Ectodermal cell (in vitro differentiated cells): ENCODE measurements at regions not wholly inside any gene's neighbourhood (a gene's known extent, or its start where the extent isn't known, plus 50 kb on each side); places are given as distances from the start of the nearest gene placed in this dataset.

Experiments
- H3K27ac ChIP-seq: 2 replicates; pipeline ENCODE4 v1.7.0; 2013; ENCODE audit warnings: mild to moderate bottlenecking, low read depth, low read length; ENCODE audit not compliant: insufficient read depth, poor library complexity, severe bottlenecking
- H3K27me3 ChIP-seq: 2 replicates; pipeline ENCODE4 v1.7.0; 2013; ENCODE audit warnings: mild to moderate bottlenecking, low read length; ENCODE audit not compliant: insufficient read depth, control insufficient read depth, poor library complexity, severe bottlenecking
- H3K36me3 ChIP-seq: one replicate; pipeline ENCODE4 v1.7.0; 2013; ENCODE audit warnings: low read length; ENCODE audit not compliant: control insufficient read depth, insufficient read depth
- H3K4me1 ChIP-seq: one replicate; pipeline ENCODE4 v1.7.0; 2013; ENCODE audit warnings: low read length; ENCODE audit not compliant: control insufficient read depth, insufficient read depth
- H3K4me3 ChIP-seq: 2 replicates; pipeline ENCODE4 v1.7.0; 2013; ENCODE audit warnings: low read depth, low read length, control low read depth; ENCODE audit not compliant: insufficient read depth
- H3K9me3 ChIP-seq: 2 replicates; pipeline ENCODE4 v1.7.0; 2013; ENCODE audit warnings: mild to moderate bottlenecking, low read length, moderate library complexity; ENCODE audit not compliant: control insufficient read depth
- WGBS, 2 experiments: methylation state at CpG; one replicate each; pipeline ENCODE4 v1.1.7; 2013; ENCODE audit warnings: missing lambda C conversion rate in 2 of 2; 5-methylcytosine and 5-hydroxymethylcytosine counted together

DNA sequence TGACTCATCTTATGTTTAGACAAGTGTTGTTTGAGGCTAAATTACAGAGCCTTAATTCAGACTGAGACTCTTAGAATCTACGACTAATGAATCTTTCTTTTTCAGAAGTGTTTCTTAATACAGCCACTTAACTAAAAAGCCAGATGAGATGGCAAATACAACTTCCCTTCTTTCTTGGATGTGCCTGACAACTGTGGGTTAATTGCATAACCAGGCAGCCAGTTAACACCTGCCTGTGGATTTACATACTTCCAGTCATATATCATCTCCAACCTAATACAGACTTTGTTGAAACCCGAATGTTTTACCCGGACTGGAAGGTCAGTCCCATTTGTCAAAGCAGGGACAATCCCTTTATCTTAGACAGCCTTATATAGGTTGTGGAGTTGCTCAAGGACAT, 297.6 kb downstream of the VPS13C start:
- Histone ChIP-seq H3K9me3 (no peaks in the 10 kb centered on the region), H3K27me3 (no peaks in the 10 kb centered on the region), H3K36me3 (no peaks in the 10 kb centered on the region), H3K27ac (no peak overlapping the region), H3K4me1 (no peaks in the 10 kb centered on the region), H3K4me3 (no peak overlapping the region)
- WGBS, 2 experiments, result 89 to 91% methylated on average over 3 of the region's 3 CpGs

GRCh38 chr15:61759639-61760038, 300.6 kb downstream of the VPS13C start:
- no peaks in the 10 kb centered on the region for H3K4me1 ChIP-seq
- H3K27me3 ChIP-seq, result no peaks in the 10 kb centered on the region
- WGBS, 2 experiments, result 88 to 90% methylated on average over 2 of the region's 2 CpGs
- no peaks in the 10 kb centered on the region for H3K9me3 ChIP-seq
- H3K36me3 ChIP-seq, result no peaks in the 10 kb centered on the region
- no peak overlapping the region for H3K4me3 ChIP-seq
- H3K27ac ChIP-seq, result no peak overlapping the region

DNA sequence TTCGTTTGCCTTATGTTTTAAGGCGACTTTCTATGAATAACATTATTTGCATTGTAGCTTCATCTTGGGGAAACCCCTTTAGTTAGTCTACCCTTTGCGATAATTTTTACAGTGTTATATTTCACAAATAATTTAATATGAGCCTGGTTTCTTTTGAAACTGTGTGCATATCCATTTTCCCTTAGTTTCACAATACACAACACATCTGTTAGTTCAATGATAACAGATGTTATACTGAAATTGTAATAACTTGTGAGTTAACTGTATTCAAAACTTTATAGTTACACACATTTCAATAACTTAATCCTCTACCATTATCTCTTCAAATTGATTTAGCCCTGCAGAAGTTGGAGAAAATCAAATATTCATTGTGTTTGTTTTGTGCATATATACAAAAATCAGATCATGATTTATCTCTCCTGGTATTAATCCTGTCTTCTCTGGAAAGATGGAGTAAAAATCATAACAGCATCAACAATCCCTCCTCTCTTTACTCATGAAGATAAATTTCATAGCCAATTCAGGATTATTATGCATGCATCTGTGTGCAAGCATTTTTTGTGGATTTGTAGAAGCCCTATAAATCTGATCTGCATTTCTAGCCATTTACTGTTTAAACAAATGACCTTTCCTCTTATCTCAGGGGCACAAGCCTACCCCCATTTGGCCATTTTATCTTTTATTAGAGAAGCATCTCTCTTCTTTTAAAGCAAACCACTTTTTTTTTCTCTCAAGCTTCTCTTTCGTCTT, 304.0 kb downstream of the VPS13C start:
- Histone ChIP-seq H3K36me3 (no peaks in the 10 kb centered on the region), H3K9me3 (no peaks in the 10 kb centered on the region), H3K4me1 (no peaks in the 10 kb centered on the region), H3K4me3 (no peak overlapping the region), H3K27ac (no peak overlapping the region), H3K27me3 (no peaks in the 10 kb centered on the region)
- 89 to 97% methylated on average over 3 to 4 of the region's 4 CpGs for WGBS, 2 experiments

GRCh38 chr15:61755467-61755866, 304.8 kb downstream of the VPS13C start:
- Histone ChIP-seq H3K4me3 (no peak overlapping the region), H3K36me3 (no peaks in the 10 kb centered on the region), H3K27me3 (no peaks in the 10 kb centered on the region), H3K4me1 (no peaks in the 10 kb centered on the region), H3K27ac (no peak overlapping the region), H3K9me3 (no peaks in the 10 kb centered on the region)
- WGBS, 2 experiments, result 90 to 92% methylated on average over 2 of the region's 2 CpGs

GRCh38 chr15:61753018-61753710, 307.1 kb downstream of the VPS13C start:
- Histone ChIP-seq H3K4me1 (no peaks in the 10 kb centered on the region), H3K4me3 (no peak overlapping the region), H3K9me3 (no peaks in the 10 kb centered on the region), H3K27me3 (no peaks in the 10 kb centered on the region), H3K36me3 (no peaks in the 10 kb centered on the region), H3K27ac (no peak overlapping the region)
- 92 to 94% methylated on average over 6 of the region's 6 CpGs for WGBS, 2 experiments

- 86 to 87% methylated on average over 5 of the region's 5 CpGs for WGBS, 2 experiments
- Histone ChIP-seq H3K36me3 (no peaks in the 10 kb centered on the region), H3K4me3 (no peak overlapping the region), H3K27me3 (no peaks in the 10 kb centered on the region), H3K9me3 (no peaks in the 10 kb centered on the region), H3K27ac (no peak overlapping the region), H3K4me1 (no peaks in the 10 kb centered on the region)
Observed at GRCh38 chr15:61752001-61752400, 308.2 kb downstream of the VPS13C start.

- H3K27ac ChIP-seq, result no peak overlapping the region
- WGBS, 2 experiments, result 94 to 95% methylated on average over 15 of the region's 15 CpGs
- no peaks in the 10 kb centered on the region for H3K27me3 ChIP-seq
- no peaks in the 10 kb centered on the region for H3K4me1 ChIP-seq
- no peaks in the 10 kb centered on the region for H3K36me3 ChIP-seq
- no peaks in the 10 kb centered on the region for H3K9me3 ChIP-seq
- H3K4me3 ChIP-seq, result no peak overlapping the region
Observed at GRCh38 chr15:61750271-61751084, 309.8 kb downstream of the VPS13C start.

GRCh38 chr15:61749169-61749568, 311.1 kb downstream of the VPS13C start:
- 97% methylated on average over 6 of the region's 7 CpGs for whole genome bisulfite sequencing, 2 experiments
- H3K27me3 ChIP-seq, result no peaks in the 10 kb centered on the region
- no peaks in the 10 kb centered on the region for H3K9me3 ChIP-seq
- no peak overlapping the region for H3K27ac ChIP-seq
- no peak overlapping the region for H3K4me3 ChIP-seq
- no peaks in the 10 kb centered on the region for H3K36me3 ChIP-seq
- no peaks in the 10 kb centered on the region for H3K4me1 ChIP-seq

DNA sequence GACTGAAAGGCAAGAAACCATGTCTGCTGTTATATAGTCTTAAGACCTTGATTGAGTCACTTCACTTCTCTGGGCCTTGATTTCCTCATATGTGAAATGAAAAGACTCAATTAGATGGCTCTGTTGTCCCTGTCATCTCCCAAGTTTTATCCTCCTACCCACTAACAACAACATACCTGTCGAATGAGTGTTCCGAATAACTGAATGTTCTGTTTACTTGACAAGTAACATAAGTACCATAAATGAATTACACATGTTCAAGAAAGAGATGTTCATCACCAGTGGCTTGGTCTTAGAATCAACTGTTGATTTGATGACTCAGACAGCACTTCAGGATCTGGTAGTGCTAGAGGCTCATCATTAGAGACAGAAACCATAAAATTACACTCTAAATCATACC, 311.7 kb downstream of the VPS13C start:
- H3K36me3 ChIP-seq, result no peaks in the 10 kb centered on the region
- no peaks in the 10 kb centered on the region for H3K27me3 ChIP-seq
- no peaks in the 10 kb centered on the region for H3K9me3 ChIP-seq
- WGBS, 2 experiments, result 100% methylated on average over 2 of the region's 2 CpGs
- H3K27ac ChIP-seq, result no peak overlapping the region
- no peaks in the 10 kb centered on the region for H3K4me1 ChIP-seq
- H3K4me3 ChIP-seq, result no peak overlapping the region

DNA sequence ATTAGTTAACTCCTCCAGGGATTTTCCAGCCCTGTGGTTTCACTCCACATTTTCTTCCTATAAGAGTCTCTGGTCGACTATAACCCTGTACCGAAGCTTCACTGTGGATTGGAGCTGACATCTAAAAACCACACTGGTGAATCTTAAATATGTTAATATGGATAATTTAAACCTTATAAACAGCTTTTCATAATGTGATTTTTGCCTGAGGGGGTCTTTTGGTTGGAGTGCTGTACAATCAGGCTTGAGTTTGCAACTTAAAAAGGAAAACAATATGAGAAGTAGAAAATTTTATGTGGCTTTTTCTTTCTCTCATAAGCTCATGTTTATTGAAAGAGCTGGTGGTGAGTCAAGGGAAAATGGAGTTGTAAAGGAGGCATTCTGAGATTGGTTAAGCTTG, 313.7 kb downstream of the VPS13C start:
- H3K27ac ChIP-seq, result no peak overlapping the region
- no peaks in the 10 kb centered on the region for H3K36me3 ChIP-seq
- H3K4me1 ChIP-seq, result no peaks in the 10 kb centered on the region
- 100% methylated on average over 1 of the region's 2 CpGs for WGBS, 2 experiments
- no peak overlapping the region for H3K4me3 ChIP-seq
- no peaks in the 10 kb centered on the region for H3K27me3 ChIP-seq
- no peaks in the 10 kb centered on the region for H3K9me3 ChIP-seq
